HG02852 (cell line): ENCODE measurements at regions not wholly inside any gene's neighbourhood (a gene's known extent, or its start where the extent isn't known, plus 50 kb on each side); places are given as distances from the start of the nearest gene placed in this dataset.
"Not testable (repeated sequence)": the region's sequence is repeated elsewhere in the genome, so short reads cannot be mapped to it uniquely, and the experiment has no call there.

Experiments
- ATAC-seq: cut with Tn5 transposase; IDR thresholded peaks from one replicate; pipeline ENCODE4 v1.9.1; 2021; ENCODE audit warnings: mild to moderate bottlenecking, moderate library complexity; ENCODE audit not compliant: unreplicated experiment

DNA sequence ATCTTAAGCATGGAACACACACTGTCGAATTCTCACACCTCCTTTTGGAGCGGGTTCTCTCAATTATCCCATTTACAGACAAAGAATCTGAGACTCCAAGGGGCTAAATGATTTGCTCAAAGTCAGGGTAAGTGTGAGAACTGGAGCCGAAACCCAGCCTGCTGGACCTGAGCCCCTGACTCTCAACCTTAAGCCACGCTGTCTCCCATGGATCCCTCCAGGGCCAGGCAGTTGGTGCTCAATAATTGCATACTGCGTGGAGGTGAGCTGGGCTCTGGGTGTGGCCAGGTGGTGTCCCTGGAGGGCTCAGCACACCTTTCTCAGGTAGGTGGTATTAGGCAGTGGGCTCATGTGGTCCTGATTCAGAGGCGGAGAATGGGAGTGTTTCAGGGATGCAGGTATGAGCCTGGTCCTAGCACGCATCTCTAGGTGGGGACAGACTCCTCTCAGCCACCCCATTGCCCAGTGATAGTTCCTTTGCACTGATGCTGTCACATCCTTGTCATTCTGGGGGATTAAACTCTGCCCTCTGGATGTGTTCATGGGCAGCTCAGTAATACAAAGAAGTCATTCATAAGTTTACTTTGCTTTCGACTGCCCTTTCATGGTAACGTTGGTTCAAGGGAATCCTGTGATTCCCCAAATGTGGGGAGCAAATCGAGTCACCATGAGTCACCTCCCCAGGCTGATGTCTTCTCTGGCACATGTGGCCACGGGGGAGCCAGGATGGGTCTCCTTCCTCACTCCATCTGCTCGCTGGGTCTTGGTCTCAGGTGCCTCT, 399.5 kb upstream of the TNRC6C start:
- no peak for ATAC-seq

- ATAC-seq, result no peak
These were observed 398.1 kb upstream of the TNRC6C start for GRCh38 chr17:77560381-77560780.

DNA sequence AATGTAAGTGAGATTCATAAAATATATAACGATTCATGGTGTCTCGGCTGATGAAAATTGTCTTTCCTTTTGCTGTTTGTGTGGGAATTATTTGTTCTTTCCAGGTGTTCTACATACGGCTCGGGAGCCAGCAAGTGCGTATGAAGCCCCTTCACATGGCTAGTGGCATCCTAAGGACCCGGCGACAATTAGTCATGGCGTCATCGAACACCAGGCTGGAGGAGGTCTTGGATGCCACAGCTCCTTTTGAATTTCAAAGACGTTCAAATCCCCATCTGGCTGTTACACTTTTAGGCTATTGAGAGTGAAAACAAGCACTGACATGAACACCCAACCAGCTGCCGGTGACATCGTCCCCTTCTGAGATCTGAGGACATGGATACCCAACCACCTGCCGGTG, 397.7 kb upstream of the TNRC6C start:
- ATAC-seq, result no peak

GRCh38 chr17:77562361-77562760, 396.1 kb upstream of the TNRC6C start:
- not testable (repeated sequence) for ATAC-seq

- no peak for ATAC-seq
These were observed 394.9 kb upstream of the TNRC6C start for GRCh38 chr17:77563439-77564102.

- ATAC-seq, result no peak
These were observed 394.1 kb upstream of the TNRC6C start for GRCh38 chr17:77564278-77564920.

GRCh38 chr17:77565166-77565565, 393.3 kb upstream of the TNRC6C start:
- ATAC-seq, result no peak

DNA sequence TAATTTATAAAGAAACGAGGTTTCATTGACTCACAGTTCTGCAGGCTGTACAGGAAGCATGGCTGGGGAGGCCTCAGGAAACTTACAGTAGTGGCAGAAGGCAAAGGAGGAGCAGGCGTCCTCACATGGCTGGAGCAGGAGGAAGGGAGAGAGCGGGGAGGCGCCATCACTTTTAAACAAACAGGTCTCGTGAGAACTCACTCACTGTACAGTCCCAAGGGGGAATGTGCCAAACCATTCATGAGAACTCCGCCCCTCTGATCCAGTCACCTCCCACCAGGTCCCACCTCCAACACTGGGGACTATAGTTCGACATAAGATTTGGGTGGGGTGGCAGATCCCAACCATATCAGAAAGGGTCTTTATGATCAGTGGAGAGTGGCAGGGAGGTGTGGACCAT, 392.4 kb upstream of the TNRC6C start:
- ATAC-seq, result no peak

GRCh38 chr17:77566566-77567138, 391.9 kb upstream of the TNRC6C start:
- no peak for ATAC-seq

GRCh38 chr17:77568540-77568939, 390.0 kb upstream of the TNRC6C start:
- ATAC-seq, result no peak

GRCh38 chr17:77569846-77570564, 388.5 kb upstream of the TNRC6C start:
- ATAC-seq, result no peak

DNA sequence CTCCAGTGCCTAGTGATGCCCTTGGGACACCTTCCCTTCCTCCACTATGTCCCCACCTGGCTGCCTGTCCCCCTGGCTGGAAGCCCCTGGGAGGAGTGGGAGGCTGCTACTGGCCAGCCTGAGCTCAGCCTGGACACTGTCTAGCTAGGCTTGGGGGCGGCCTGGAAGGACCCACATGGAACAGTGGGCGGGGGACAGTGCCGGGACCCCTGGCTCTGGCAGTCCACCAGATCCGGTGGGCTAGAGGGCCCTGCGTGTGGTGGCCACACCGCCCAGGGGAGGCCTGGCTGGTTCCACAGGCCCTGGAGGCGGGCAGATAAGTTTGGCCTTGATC, 388.0 kb upstream of the TNRC6C start:
- no peak for ATAC-seq

DNA sequence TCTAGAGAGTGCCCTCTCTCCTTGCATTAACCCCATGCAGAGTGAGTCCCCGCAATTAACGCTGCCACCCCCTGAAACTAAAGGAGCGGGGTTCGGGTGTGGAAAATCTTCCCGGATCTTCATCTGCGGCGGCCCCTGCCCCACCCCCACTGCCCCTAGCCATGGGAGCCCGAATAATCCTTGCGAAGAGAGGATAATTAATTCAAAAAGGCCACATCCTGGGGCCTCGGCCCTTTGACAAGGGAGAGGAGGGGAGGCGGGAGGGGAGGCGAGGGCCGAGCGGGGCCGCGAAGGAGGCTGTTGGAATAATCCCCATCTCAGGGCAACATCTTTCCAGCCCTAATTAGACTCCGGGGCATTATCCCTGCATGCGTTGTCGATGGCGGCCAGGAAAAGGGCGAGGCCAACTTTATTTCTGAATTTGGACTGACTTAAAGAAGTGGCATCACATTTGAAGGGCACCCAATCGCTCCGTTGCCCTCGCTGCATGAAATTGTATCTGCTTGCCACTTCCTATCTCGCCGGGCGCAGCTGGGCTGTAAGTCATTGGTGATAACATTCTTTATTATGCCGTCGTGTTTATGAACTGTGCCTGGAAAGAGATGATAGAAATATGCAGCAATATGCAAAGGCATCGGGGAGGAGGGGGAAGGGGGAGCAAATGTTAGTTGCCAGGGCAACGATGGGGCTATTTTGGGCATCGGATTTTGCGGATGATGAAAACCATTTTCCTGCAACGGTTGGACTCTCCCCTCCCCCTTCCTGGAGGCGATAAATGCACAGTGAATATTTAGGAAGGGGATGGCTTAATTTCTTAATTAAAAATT, 387.1 kb upstream of the TNRC6C start:
- ATAC-seq, result no peak

DNA sequence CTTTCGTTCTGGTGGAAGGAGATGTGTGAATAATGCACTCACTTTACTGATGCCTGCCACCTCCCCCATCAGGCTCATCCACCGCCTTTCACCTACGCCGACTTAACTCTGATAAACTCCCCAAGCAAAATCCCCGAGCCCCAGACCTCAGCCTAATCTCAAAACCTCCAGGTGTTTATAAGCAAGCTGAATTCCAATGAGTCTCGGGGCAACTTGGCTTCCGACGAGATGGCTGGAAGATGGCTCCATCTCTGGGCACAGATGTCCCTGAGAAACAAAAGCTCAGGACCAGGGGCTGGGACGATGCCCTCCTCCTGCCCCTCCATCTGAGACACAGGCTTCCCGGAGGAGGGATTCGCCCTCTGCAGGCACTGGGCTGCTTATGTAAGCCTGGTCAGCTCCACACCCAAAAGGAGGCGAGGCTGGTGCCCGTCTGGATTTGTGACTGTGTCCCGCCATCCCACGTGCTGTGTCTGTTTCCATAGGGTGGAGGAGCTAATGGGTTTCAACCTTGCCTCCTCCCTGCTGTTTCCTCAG, 386.4 kb upstream of the TNRC6C start:
- ATAC-seq, result no peak

GRCh38 chr17:77572851-77573250, 385.7 kb upstream of the TNRC6C start:
- no peak for ATAC-seq

DNA sequence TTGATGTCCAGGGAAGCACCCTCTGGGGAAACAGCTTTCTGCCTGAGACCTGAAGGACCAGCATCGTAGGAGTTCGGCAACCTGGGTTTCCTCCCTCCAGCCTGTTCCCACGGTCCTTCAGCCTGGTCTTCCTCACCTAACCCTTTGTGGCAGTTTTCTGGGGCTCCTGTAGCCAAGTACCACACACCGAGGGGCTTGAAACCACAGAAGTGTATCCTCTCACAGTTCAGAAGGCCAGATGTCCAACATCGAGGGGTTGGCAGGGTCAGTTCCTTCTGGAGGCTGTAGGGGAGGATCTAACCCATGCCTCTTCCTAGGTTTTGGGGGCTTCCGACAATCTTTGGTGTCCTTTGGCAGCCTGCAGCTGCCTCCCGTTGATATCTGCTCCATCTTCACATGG, 381.0 kb upstream of the TNRC6C start:
- no peak for ATAC-seq

- no peak for ATAC-seq
These were observed 379.4 kb upstream of the TNRC6C start for GRCh38 chr17:77579131-77579530.

- ATAC-seq, result no peak
These were observed 378.8 kb upstream of the TNRC6C start for GRCh38 chr17:77579682-77580081.

DNA sequence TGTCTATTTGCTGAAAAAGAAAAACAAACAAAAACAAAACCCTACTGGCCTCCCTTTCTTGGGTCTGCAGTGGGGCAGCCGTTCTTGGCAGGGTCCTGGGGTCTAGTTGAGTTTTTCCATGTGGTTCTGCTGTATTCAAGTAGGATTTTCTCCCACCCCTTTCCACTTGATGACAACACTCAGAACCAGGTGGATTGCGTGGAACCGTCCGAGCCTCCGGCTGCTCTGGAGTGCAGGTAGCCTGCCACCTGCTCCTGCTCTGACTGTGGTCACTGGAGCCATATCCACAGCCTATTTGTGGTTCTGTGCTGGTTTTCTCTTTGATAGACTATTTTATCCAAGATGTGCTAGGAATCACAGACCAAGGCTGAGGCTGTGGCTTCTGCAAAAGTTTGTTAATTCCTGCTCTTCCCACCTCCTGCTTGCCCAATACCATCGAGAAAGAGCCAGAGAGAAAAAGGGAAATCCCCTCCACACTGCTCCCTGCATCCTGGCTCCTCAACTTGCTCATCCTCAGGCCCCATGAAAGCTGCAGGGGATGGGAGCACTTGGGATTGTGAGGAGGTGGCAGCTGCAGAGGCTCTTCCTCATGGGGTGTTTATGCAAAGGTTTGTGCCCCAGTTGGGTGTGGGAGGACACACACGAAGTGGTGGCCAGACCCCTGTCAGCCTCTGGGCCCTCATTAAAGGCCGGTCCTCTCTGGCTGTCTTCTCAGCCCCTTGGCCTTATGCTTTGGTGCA, 377.8 kb upstream of the TNRC6C start:
- ATAC-seq, result no peak
